GM21390 (cell line): ENCODE measurements at regions not wholly inside any gene's neighbourhood (a gene's known extent, or its start where the extent isn't known, plus 50 kb on each side); places are given as distances from the start of the nearest gene placed in this dataset.
"Not testable (repeated sequence)": the region's sequence is repeated elsewhere in the genome, so short reads cannot be mapped to it uniquely, and the experiment has no call there.

ENCODE experiments used
- ATAC-seq: cut with Tn5 transposase; IDR thresholded peaks from one replicate; pipeline ENCODE4 v1.9.1; 2021; ENCODE audit not compliant: unreplicated experiment

GRCh38 chr2:215722986-215723630 is 287.2 kb upstream of the FN1 start:
- ATAC-seq, result no peak

- no peak for ATAC-seq
Measured at GRCh38 chr2:215722125-215722524, 286.3 kb upstream of the FN1 start.

- ATAC-seq, result not testable (repeated sequence)
Measured at GRCh38 chr2:215721515-215721914, 285.6 kb upstream of the FN1 start.

- no peak for ATAC-seq
Measured at GRCh38 chr2:215718890-215719289, 283.0 kb upstream of the FN1 start.

GRCh38 chr2:215718436-215718835 is 282.6 kb upstream of the FN1 start:
- ATAC-seq, result no peak

- ATAC-seq, result no peak
Measured at GRCh38 chr2:215717501-215718381, 281.9 kb upstream of the FN1 start.

- ATAC-seq, result no peak
Measured at GRCh38 chr2:215716956-215717355, 281.1 kb upstream of the FN1 start.

GRCh38 chr2:215712871-215713790 is 277.3 kb upstream of the FN1 start:
- no peak for ATAC-seq

GRCh38 chr2:215712219-215712868 is 276.5 kb upstream of the FN1 start:
- ATAC-seq, result no peak

GRCh38 chr2:215711471-215712034 is 275.7 kb upstream of the FN1 start:
- ATAC-seq, result no peak

GRCh38 chr2:215707608-215708007 is 271.7 kb upstream of the FN1 start:
- no peak for ATAC-seq

GRCh38 chr2:215705771-215706361 is 270.0 kb upstream of the FN1 start:
- ATAC-seq, result no peak

- no peak for ATAC-seq
Measured at GRCh38 chr2:215705281-215705680, 269.4 kb upstream of the FN1 start.

- ATAC-seq, result no peak
Measured at GRCh38 chr2:215702116-215702902, 266.4 kb upstream of the FN1 start.

GRCh38 chr2:215699700-215700538 is 264.1 kb upstream of the FN1 start:
- no peak for ATAC-seq

GRCh38 chr2:215699018-215699417 is 263.1 kb upstream of the FN1 start:
- no peak for ATAC-seq

- ATAC-seq, result no peak
Measured at GRCh38 chr2:215698566-215698965, 262.7 kb upstream of the FN1 start.

- ATAC-seq, result no peak
Measured at GRCh38 chr2:215697496-215697895, 261.6 kb upstream of the FN1 start.
